HEK293T (cell line): ENCODE measurements at regions not wholly inside any gene's neighbourhood (a gene's known extent, or its start where the extent isn't known, plus 50 kb on each side); places are given as distances from the start of the nearest gene placed in this dataset.

Source experiments
- CTCF ChIA-PET: fragments of 350-600 bp; formaldehyde crosslinking; extraction: SDS; loops from one replicate; lab custom pipeline; 2021; ENCODE audit warnings: antibody characterized with exemption, inconsistent platforms; lab: Yijun Ruan, JAX
- POLR2A ChIA-PET: fragments of 350-600 bp; formaldehyde crosslinking; extraction: SDS; loops from one replicate; lab custom pipeline; 2020; ENCODE audit warnings: antibody characterized with exemption, inconsistent platforms; lab: Yijun Ruan, JAX
- DNase-seq: peaks from one replicate; pipeline ENCODE4 v3.0.0; 2012; ENCODE audit warnings: mixed read lengths; ENCODE audit errors: extremely low spot score
- ARNT ChIP-seq: fragments of 450-650 bp; IDR thresholded peaks from 2 replicates; pipeline ENCODE4 v1.6.1; 2017; ENCODE audit warnings: mild to moderate bottlenecking
- BHLHE40 ChIP-seq: fragments of 450-650 bp; IDR thresholded peaks from 2 replicates; pipeline ENCODE4 v1.6.1; 2016; ENCODE audit warnings: mild to moderate bottlenecking, moderate library complexity, borderline replicate concordance
- CTBP1 ChIP-seq: fragments of 450-650 bp; IDR thresholded peaks from 2 replicates; pipeline ENCODE4 v1.6.1; 2016; ENCODE audit warnings: borderline replicate concordance
- ELF4 ChIP-seq: fragments of 450-650 bp; IDR thresholded peaks from 2 replicates; pipeline ENCODE4 v1.6.1; 2017; ENCODE audit warnings: antibody characterized with exemption
- FOXA1 ChIP-seq: fragments of 450-650 bp; IDR thresholded peaks from 2 replicates; pipeline ENCODE4 v1.6.1; 2016; ENCODE audit warnings: mild to moderate bottlenecking
- FOXK2 ChIP-seq: fragments of 450-650 bp; IDR thresholded peaks from 2 replicates; pipeline ENCODE4 v1.6.1; 2016; ENCODE audit warnings: mild to moderate bottlenecking
- FOXM1 ChIP-seq: fragments of 450-650 bp; IDR thresholded peaks from 2 replicates; pipeline ENCODE4 v1.6.1; 2017; ENCODE audit warnings: mild to moderate bottlenecking, borderline replicate concordance
- HDGF ChIP-seq: fragments of 450-650 bp; IDR thresholded peaks from 2 replicates; pipeline ENCODE4 v1.6.1; 2017; ENCODE audit warnings: antibody characterized with exemption, borderline replicate concordance
- L3MBTL2 ChIP-seq: fragments of 450-650 bp; conservative IDR thresholded peaks from 2 replicates; pipeline ENCODE4 v1.6.1; 2016; ENCODE audit warnings: mild to moderate bottlenecking
- LEF1 ChIP-seq: fragments of 450-650 bp; IDR thresholded peaks from 2 replicates; pipeline ENCODE4 v1.6.1; 2017; ENCODE audit warnings: mild to moderate bottlenecking, borderline replicate concordance
- NFRKB ChIP-seq: fragments of 450-650 bp; IDR thresholded peaks from 2 replicates; pipeline ENCODE4 v1.6.1; 2016; ENCODE audit warnings: mild to moderate bottlenecking, moderate library complexity
- SP1 ChIP-seq: fragments of 450-650 bp; IDR thresholded peaks from 2 replicates; pipeline ENCODE4 v1.6.1; 2017
- SUZ12 ChIP-seq: fragments of 450-650 bp; IDR thresholded peaks from 2 replicates; pipeline ENCODE4 v1.6.1; 2016; ENCODE audit warnings: mild to moderate bottlenecking
- TARDBP ChIP-seq: fragments of 450-650 bp; IDR thresholded peaks from 2 replicates; pipeline ENCODE4 v1.6.1; 2016
- ZNF384 ChIP-seq: fragments of 450-650 bp; IDR thresholded peaks from 2 replicates; pipeline ENCODE4 v1.6.1; 2016
- TF ChIP-seq, protein P1 (sequence below): fragments of 450-650 bp; IDR thresholded peaks from 2 replicates; pipeline ENCODE4 v1.6.1; 2016

DNA sequence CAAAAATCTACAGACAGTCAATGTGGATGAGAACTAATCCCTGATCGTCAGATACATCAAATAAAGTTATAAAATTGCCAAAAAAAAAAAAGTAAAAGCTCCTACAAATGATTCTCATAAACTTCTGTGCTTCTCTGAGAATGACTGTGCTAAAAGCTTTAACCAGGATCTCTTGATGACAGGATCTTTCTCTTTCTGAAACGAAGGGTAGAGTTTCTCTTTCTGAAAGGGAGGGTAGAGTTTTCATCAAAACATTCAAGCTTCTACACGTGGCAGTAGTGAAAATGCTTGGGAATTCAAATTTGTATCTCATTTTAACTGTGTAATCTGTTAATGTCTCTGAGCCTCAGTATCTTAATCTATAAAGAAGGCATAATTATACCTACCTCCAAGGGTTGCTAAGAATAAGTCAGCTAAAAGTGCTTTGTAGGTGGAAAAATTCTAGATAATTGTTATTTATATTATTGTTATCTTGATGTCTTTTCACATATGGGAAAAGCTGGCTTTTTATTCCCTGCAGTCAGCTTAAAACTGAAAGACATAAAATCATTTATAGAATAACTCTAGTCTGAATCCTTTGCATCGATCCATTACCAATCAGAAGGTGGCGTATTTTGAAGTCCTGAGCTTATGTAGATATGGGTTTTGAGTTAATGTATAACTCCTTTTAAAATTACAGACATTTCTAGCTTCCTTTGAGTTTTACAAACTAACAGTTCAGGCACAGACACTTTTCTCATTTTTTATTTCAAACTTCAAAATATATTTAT, 157.4 kb downstream of the DACT1 start:
- DNase-seq, result no peak
- no peak for TF ChIP-seq HDGF
- POLR2A ChIA-PET, result no interaction called here
- CTCF ChIA-PET, result interaction anchor here (0.6 to 1.1 kb wide), 2 partner anchors 9 to 799 kb away, joined by 3 to 5 read pairs; no protein-coding TSS in a partner anchor

DNA sequence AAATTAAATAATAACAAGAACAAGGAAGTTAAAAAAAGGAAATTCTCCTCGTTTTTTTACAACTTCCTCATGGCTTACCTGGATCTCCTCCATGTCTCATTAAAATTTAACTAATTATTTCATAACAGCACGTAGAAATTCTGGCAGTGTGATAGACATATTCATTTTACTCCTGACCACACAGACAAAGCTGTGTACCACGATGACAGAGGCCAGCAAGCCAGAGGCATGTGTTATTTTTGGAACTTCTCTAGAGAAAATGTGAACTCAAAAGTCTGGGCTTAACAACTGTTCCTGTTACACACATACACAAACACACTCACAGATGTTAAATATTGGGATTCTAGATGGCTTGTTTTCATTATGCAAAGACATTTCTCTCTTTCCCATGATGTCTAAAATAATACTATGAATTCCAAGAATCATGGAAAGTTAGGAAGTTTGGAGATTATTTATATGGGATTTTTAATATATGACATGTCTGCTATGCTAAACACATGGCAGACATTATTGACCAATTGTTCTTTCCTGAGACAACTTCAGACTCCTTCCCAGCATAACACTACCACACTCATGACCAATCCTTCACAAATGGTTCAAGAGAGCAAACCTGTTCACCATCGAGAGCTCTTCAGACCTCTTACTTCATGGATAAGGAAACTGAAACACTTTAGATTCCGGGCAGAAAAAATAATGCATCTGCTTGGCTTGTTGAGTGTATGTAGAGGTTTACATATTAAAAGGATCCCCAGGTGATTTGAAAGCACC, 158.7 kb downstream of the DACT1 start:
- no peak for DNase-seq
- ChIA-PET POLR2A (no interaction called here), CTCF (interaction anchor here (0.6 to 1.1 kb wide), 2 partner anchors 11 to 191 kb away, joined by 3 to 5 read pairs; no protein-coding TSS in a partner anchor)
- TF ChIP-seq SP1 (no peak), SUZ12 (no peak), HDGF (no peak), ARNT (no peak), ELF4 (no peak)

DNA sequence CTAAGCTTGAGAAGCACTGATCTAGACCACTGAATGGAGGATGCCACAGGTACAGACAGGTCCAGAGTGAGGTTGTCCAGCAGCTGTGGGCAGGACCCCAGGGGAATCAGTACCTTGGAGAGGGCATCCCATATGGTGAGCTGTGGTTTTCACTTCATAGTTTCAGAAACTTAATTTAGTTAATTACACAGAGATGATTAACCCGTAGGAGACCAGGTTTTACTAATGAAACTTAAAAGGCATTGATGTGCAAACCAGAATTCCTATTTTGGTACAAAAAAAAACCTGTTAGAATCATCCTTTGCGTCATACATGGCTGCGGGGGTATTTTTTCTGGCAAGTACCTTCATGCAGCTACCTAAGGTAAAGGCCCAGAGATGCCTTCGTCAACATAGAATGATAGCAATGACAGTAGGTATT, 159.3 kb downstream of the DACT1 start:
- no peak for DNase-seq
- no peak for TF ChIP-seq SP1
- no peak for TF ChIP-seq ELF4
- TF ChIP-seq, protein P1, sequence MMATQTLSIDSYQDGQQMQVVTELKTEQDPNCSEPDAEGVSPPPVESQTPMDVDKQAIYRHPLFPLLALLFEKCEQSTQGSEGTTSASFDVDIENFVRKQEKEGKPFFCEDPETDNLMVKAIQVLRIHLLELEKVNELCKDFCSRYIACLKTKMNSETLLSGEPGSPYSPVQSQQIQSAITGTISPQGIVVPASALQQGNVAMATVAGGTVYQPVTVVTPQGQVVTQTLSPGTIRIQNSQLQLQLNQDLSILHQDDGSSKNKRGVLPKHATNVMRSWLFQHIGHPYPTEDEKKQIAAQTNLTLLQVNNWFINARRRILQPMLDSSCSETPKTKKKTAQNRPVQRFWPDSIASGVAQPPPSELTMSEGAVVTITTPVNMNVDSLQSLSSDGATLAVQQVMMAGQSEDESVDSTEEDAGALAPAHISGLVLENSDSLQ, result no peak
- TF ChIP-seq CTBP1, result no peak
- TF ChIP-seq HDGF, result no peak
- TF ChIP-seq SUZ12, result no peak
- TF ChIP-seq LEF1, result no peak
- no peak for TF ChIP-seq L3MBTL2
- no peak for TF ChIP-seq ZNF384
- ChIA-PET CTCF (no interaction called here), POLR2A (no interaction called here)

DNA sequence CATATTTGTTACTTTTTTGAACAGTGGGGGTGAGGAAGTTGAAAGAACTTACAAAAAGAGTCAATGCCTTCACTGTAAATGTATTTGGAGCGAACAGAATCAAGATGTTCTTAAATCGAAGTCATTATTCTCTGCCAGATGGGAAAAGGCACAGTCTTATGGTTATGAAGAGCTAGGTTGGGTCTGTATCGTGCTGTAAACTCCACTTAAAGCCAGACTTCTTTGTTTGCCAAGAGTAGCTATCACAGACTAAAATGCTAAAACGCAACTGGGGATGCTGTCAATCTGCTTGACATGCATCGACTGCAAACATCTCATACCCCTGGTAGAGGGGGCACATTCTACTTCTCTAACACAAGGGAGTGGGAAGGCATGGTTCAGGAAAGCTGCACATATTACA, 160.4 kb downstream of the DACT1 start:
- POLR2A ChIA-PET, result no interaction called here
- CTCF ChIA-PET, result interaction anchor here (0.7 kb wide), 1 partner anchor 303 kb away, joined by 3 read pairs; no protein-coding TSS in a partner anchor
- DNase-seq, result no peak
- TF ChIP-seq ZNF384, result no peak
- no peak for TF ChIP-seq HDGF

DNA sequence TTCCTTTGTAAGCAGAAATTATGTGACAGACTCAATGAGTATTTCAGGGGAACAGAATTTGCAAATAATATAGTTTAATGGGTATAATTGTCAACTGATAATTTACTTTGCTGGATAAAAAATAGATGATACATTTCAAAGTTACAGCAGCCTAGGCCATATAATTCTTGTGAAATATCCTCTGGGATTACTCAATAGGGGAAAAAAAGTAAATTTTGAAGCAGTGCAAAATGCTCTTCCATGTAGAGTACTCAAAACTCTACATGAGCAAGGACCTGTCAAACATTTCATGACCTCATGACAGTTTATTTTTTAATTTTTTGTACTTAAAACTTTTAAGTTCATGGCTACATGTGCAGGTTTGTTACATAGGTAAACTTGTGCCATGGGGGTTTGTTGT, 163.3 kb downstream of the DACT1 start:
- DNase-seq, result no peak
- POLR2A ChIA-PET, result no interaction called here
- CTCF ChIA-PET, result no interaction called here

DNA sequence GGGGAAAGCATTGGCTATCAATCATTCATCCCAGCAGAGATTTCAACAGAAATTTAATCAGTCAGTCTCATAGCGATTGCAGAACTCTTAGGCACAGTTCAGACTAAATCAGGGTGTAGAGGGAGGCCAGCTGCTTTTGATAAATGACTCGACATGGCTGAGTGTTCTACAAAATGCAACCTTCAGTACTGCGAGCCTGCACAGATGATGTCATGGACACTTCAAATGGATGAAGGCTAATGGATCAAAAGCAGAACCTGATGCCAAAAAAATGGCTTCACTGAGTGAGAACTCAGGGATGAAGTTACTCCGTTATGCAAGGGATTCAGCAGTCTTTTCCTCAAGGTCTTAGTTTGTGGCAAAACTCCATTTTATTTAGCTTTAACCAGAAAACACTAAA, 167.3 kb downstream of the DACT1 start:
- TF ChIP-seq FOXM1, result no peak
- TF ChIP-seq, protein P1, result peak; percentile 76

More for the DNA sequence above, 163.3 kb downstream of the DACT1 start:
- no peak for TF ChIP-seq FOXK2
- TF ChIP-seq FOXA1, result no peak
- TF ChIP-seq NFRKB, result no peak
- TF ChIP-seq HDGF, result no peak
- TF ChIP-seq CTBP1, result no peak
- TF ChIP-seq SP1, result no peak
- no peak for TF ChIP-seq LEF1
- no peak for TF ChIP-seq L3MBTL2
- TF ChIP-seq, protein P1, result no peak
- no peak for TF ChIP-seq BHLHE40
- TF ChIP-seq TARDBP, result no peak
- TF ChIP-seq ELF4, result no peak
- no peak for TF ChIP-seq SUZ12
- no peak for TF ChIP-seq ARNT
- TF ChIP-seq FOXM1, result no peak
- no peak for TF ChIP-seq ZNF384

More for the DNA sequence above, 167.3 kb downstream of the DACT1 start:
- ChIA-PET POLR2A (no interaction called here), CTCF (interaction anchor here (2.3 kb wide), 1 partner anchor 33 kb away, joined by 8 read pairs; no protein-coding TSS in a partner anchor)
- DNase-seq, result peak; percentile 31
